ENCODE measurements at regions not wholly inside any gene's neighbourhood (a gene's known extent, or its start where the extent isn't known, plus 50 kb on each side); places are given as distances from the start of the nearest gene placed in this dataset.
A peak's percentile ranks its signal among the peaks of the same experiment; 100 is the strongest.

DNA sequence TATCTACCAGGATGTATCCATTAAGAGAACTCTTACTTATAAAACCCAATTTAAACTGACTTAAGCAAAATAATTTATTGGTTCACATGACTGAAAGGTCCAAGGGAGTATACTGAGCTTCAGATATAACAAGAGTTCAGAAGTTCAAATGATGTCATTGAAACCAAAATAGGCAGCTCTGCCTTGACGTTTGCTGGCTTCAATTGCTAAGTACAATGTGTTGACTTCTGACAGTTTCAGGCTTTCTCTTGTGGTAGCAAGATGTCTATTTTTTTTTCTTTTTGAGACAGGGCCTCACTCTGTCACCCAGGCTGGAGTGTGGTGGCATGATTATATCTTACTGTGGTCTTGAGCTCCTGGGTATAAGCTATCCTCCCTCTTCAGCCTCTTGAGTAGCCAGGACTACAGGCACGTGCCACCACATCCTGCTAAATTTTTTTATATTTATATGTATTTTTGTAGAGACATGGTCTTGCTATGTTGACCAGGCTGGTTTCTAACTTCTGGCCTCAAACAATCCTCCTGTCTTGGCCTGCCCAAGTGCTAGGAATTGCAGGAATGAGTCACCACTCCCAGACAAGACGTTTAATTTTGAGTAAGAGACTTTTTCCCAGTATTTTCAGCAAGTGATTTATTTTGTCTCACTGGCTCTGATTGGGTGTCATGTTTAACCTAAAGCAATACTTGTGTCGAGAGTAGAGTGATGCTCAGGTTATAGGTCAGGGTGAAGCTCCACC is 184.8 kb downstream of the NR4A2 start:
- H3K4me1 Mint-ChIP-seq, result peaks cover 11% of the 10 kb centered on the region

DNA sequence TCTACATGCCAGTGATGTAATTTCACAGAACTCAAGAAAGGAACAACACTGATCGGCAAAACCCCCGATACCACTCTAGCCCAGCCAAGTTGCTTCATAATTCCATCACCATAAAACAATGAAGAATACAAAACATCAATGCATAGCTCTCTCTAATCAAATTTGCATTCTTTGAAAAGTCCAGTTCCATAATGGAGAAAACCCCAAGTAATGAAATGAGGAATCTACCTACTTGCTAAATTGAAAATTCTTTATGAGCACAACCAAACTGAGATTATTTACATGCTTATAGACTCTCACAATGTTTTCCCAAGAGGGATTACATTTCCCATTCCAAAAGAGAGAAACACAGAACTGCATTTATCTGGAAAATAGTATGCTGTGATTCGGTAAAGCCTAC is 186.5 kb downstream of the NR4A2 start:
- H3K36me3 Mint-ChIP-seq (ENCODE audit: low read depth), result no peaks in the 10 kb centered on the region

More for the DNA sequence above, 184.8 kb downstream of the NR4A2 start:
- H3K36me3 Mint-ChIP-seq (ENCODE audit: low read depth), result no peaks in the 10 kb centered on the region
- TF ChIP-seq, protein P1, sequence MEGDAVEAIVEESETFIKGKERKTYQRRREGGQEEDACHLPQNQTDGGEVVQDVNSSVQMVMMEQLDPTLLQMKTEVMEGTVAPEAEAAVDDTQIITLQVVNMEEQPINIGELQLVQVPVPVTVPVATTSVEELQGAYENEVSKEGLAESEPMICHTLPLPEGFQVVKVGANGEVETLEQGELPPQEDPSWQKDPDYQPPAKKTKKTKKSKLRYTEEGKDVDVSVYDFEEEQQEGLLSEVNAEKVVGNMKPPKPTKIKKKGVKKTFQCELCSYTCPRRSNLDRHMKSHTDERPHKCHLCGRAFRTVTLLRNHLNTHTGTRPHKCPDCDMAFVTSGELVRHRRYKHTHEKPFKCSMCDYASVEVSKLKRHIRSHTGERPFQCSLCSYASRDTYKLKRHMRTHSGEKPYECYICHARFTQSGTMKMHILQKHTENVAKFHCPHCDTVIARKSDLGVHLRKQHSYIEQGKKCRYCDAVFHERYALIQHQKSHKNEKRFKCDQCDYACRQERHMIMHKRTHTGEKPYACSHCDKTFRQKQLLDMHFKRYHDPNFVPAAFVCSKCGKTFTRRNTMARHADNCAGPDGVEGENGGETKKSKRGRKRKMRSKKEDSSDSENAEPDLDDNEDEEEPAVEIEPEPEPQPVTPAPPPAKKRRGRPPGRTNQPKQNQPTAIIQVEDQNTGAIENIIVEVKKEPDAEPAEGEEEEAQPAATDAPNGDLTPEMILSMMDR (IDR thresholded peaks at IDR 0.05; ENCODE audit: unreplicated experiment in 3 of 3), result no peak
- no peak overlapping the region for H3K4me3 Mint-ChIP-seq
- H3K27me3 Mint-ChIP-seq (ENCODE audit: low read depth), result no peaks in the 10 kb centered on the region
- H3K27ac Mint-ChIP-seq, result peak overlapping the region in 2 of 3 experiments; percentile 14 to 39
- H3K9me3 Mint-ChIP-seq, result no peaks in the 10 kb centered on the region

DNA sequence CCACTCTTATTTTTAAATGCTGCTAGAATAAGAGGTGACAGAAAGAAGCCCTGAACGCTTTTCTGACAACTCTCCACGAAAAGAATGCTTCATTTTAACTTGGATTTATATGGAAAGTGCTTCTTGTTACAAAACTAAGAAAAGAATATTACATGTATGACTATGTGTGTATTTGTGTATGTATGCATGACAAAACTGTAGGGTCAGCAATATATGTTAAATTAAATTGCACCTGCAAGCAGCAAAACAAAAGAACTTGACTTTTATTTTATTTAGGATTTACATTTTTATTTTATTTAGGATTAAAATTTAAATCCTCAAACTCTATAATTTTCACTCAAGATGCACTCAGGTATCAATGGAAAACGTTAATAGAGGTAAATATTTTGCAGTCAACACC is 187.1 kb downstream of the NR4A2 start:
- no peaks in the 10 kb centered on the region for H3K27me3 Mint-ChIP-seq (ENCODE audit: low read depth)
- no peak overlapping the region for H3K4me3 Mint-ChIP-seq
- H3K27ac Mint-ChIP-seq, result no peak overlapping the region
- TF ChIP-seq, protein P1 (IDR thresholded peaks at IDR 0.05; ENCODE audit: unreplicated experiment in 3 of 3), result no peak
- no peaks in the 10 kb centered on the region for H3K36me3 Mint-ChIP-seq (ENCODE audit: low read depth)
- peaks cover 11% of the 10 kb centered on the region for H3K4me1 Mint-ChIP-seq
- H3K9me3 Mint-ChIP-seq, result no peaks in the 10 kb centered on the region

More for the DNA sequence above, 186.5 kb downstream of the NR4A2 start:
- no peaks in the 10 kb centered on the region for H3K27me3 Mint-ChIP-seq (ENCODE audit: low read depth)
- TF ChIP-seq, protein P1 (IDR thresholded peaks at IDR 0.05; ENCODE audit: unreplicated experiment in 3 of 3), result no peak
- no peak overlapping the region for H3K27ac Mint-ChIP-seq
- H3K4me1 Mint-ChIP-seq, result peaks cover 11% of the 10 kb centered on the region
- H3K9me3 Mint-ChIP-seq, result no peaks in the 10 kb centered on the region
- H3K4me3 Mint-ChIP-seq, result no peak overlapping the region

DNA sequence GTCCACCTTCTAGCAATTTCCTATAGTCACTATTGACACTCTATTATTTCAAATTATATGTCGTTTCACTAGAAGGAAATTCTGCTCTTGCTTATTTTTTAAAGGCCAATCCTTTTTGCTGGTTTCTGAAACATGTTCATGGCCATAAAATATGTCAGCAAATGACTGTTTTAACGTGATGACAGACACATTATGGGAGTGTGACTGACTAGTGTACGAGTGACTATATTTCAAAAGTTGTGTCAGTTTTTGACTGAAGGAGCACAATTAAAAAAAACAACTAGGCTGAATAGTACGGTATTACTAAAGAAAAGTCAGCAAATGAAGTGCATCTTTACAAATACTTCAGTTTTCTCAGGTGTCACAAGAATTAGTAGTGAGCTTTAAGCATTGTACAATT is 196.0 kb downstream of the NR4A2 start:
- TF ChIP-seq, protein P1 (IDR thresholded peaks at IDR 0.05; ENCODE audit: unreplicated experiment in 3 of 3), result no peak
- Mint-ChIP-seq H3K4me1 (no peaks in the 10 kb centered on the region), H3K27ac (no peak overlapping the region), H3K27me3 (ENCODE audit: low read depth) (no peaks in the 10 kb centered on the region), H3K9me3 (peaks cover 4% of the 10 kb centered on the region), H3K4me3 (no peak overlapping the region), H3K36me3 (ENCODE audit: low read depth) (no peaks in the 10 kb centered on the region)

DNA sequence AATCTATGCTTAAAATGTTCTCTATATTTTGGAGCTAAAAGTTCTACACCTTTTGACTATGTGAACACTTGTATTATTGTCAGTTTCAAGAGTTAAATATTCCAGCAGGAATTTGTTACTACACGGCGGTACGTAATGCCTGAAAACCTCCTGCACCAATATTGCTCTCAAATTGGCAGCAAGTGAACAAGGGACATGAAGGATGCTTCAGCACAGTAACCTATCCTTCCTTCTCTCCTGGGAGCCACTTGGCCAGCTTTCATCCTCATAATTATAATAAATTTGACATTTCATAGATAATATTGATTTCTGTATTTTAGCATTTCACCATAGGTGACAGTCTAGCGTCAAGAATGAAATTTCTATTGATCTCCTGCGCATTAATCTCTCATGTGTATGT is 197.6 kb downstream of the NR4A2 start:
- no peak overlapping the region for H3K27ac Mint-ChIP-seq
- no peaks in the 10 kb centered on the region for H3K4me1 Mint-ChIP-seq
- no peaks in the 10 kb centered on the region for H3K27me3 Mint-ChIP-seq (ENCODE audit: low read depth)
- TF ChIP-seq, protein P1 (IDR thresholded peaks at IDR 0.05; ENCODE audit: unreplicated experiment in 3 of 3), result no peak
- no peak overlapping the region for H3K4me3 Mint-ChIP-seq
- peaks cover 2% of the 10 kb centered on the region for H3K9me3 Mint-ChIP-seq
- no peaks in the 10 kb centered on the region for H3K36me3 Mint-ChIP-seq (ENCODE audit: low read depth)

DNA sequence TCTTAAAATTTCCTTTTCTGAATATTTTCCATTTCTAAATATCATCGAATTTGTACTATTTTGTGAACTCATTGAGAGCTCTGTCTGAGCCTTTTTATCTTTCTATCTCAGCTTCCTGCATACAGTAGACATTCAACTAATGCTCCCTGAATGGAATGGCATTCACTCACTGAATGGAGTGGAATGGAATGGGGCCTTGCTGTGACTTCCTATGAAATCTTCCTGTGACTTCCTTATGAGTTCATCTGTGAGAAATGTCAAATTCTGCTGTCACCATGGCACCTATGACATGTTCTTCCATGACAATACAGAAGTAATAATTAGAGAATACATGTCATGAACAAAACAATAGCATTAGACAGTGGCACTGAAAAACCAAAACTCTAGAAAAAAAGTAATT is 199.6 kb downstream of the NR4A2 start:
- Mint-ChIP-seq H3K4me3 (no peak overlapping the region), H3K9me3 (no peaks in the 10 kb centered on the region), H3K36me3 (ENCODE audit: low read depth) (no peaks in the 10 kb centered on the region), H3K27ac (no peak overlapping the region), H3K27me3 (ENCODE audit: low read depth) (no peaks in the 10 kb centered on the region), H3K4me1 (no peaks in the 10 kb centered on the region)
- TF ChIP-seq, protein P1 (IDR thresholded peaks at IDR 0.05; ENCODE audit: unreplicated experiment in 3 of 3), result no peak
